ENCODE measurements at regions not wholly inside any gene's neighbourhood (a gene's known extent, or its start where the extent isn't known, plus 50 kb on each side); places are given as distances from the start of the nearest gene placed in this dataset.

DNA sequence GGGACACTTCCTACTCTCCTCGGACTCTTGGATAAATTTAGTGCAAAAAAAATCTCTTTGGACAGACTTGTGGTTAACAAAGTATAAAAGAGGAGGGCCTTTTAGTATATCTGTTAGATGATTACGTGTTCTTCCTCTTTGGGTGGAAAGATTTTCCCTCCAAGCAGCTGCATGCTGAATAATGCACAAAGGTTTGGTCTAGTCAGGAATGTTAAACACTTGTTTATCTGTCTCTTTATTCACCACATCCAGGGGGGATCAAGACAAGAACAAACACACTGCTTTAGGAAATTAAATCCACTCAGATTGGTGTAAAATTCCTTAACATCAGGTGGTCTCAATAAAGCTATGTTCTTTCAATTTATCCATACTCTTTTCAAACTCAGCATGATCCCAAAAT is 260.9 kb upstream of the CHD6 start:
- no peak for DNase-seq

DNA sequence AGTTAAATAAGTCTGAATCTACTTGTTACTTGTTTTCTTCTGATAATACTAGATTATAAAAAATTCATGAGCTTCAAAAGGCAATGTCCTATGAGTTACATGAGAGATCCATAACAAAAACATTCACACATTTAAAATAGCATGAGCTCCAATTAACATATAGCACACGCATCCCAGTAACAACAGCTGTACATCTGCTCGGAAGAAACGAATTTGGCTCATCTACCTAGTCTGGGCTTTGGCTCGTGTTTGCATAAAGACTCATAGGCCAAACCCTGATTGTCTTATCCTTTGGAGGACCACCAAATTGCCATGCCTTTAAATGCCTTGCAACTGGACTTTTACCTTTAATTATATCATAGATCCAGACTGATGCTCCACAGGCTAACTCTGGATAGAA is 259.7 kb upstream of the CHD6 start:
- no peak for DNase-seq

DNA sequence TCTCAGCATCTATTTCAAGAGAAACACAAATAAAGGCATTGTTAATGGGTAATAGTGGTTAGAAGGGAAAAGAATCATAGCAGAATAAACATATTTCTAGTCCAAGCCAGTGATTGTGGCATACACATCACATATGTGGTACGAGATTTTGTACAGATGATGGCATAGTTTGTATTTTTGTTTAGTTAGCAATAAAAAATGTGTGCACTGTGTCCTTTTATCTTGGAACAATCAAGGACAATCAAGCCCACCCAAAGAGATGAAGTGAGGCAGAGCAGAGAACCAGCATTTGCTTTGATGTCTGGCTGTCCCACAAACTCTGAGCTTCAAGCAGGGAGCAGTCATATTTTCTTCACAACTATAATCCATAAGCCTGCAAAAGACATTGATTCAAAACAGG is 256.5 kb upstream of the CHD6 start:
- DNase-seq: no peak

DNA sequence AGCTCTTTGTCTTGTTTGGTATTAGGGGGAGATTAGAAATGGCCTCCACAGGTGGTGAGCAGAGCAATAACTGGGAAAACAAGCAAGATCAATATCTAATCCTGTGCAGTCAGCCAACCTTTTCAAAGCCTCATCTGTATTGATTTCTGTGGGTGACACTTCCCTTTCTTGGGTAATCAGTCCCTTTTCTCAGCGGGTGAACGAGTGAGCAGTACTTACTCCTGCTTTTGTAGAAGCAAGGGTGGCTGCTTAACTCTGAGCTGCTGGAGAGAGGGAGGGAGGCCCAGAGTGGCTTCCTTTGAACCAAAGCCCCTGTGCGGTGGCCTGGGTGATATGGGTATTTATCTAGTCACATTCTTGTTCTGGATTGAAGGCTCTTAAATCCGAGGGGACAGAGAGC is 254.8 kb upstream of the CHD6 start:
- no peak for DNase-seq

DNA sequence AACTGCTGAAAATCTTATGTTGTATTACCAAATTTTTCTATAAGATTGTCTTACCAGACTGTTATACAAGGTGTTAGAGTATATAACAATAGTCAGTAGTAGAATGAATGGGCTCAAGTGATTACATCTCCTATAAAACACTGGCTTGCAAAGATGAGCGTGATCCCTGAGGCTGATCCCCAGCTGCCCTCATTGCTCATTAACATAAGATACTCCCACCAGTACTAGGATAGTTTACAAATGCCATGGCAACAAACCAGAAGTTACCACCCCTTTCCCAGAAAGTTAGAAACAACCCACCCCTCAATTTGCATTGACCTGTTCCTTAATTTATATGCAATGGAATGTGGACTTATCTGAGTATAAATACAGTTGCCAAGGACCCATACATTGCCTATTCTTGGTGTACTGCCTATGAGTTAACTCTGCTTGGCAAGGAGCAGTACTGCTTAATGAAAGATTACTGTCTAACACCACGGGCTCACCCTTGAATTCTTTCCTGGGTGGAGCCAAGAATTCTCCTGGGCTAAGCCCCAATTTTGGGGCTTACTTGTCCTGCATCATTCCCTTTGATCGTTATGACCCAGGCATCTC is 252.8 kb upstream of the CHD6 start:
- DNase-seq: no peak

DNA sequence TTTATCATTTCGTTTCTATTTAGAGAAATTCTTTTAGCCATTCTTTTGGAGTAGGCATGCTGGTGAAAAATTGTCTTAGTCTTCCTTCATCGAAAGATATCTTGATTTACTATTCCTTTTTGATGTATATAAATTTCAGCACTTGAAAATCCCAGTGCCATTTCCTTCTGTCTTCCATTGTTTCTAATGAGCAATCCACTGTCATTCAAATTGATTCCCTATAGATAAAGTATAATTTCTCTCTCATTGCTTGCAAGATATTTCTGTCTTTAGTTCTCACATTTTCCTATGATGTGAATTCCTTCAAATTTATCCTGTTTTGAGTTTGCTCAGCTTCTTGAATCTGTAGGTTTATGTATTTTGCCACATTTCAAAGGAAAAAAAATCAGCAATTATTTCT is 251.1 kb upstream of the CHD6 start:
- DNase-seq: no peak

DNA sequence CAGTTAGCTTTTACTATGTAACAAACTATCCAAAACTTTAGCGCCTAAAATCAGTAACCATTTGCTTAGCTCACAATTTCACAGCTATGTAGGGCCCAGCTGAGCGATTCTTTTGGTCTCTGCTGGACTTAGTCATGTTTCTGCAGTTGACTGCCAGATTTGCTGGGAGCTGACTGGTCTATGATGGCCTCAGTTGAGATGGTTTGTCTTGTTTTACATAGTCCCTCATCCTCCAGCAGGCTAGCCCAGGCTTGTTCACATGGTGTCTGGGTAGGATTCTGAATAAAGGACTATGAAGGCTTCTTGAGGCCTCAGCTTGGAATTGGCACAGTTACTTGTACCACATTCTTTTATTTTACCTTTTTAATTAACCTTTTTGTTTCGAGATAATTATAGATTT is 247.8 kb upstream of the CHD6 start:
- DNase-seq: no peak

DNA sequence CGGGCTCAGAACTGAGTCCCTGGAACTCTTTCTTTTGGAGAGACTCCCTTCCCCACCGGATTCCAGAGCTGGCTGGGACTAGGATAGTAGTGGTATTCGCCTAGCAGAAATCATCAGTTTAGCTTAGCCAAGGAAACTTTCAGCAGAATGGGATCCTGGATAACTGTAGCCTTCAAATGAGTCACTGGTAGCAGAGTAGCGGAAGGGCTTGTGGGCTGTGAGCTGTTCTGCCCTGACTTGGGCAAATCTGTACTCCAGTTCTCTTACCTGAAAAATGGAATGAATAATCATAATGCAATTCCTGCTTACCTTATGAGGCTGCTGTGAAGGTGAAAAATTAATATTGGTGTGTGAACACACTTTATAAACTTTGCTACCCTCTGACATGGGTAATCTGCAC is 244.3 kb upstream of the CHD6 start:
- DNase-seq: no peak

DNA sequence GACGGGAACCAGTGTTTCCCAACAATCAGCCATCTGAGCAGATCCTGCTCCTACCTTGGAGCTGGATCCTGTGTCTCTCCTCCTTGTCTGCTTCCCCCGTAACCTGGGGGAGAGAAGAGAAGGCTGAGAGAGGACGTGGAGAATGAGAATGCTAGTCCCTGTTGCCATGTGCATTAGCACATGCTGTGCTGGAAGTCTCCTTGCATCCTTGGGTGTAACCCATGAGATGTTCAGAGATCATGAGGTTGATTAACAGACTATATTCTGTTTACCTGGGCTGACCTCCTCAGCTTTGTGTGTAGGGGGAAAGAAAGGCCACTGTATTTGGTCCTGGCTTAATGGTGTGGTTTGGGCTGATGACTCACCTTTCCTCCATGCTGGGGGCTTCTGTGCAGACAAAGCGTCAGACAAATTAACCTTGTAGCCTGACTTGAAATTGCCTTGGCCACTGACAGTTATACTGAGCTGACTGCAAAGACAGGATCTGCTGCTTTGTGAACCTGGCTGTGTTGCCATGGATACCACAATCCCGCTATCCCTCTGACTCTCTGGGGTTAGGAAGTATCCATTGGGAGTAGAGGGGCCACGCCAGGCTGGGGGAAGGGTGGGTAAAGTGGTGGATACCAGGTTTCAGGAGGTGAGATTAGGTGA is 243.7 kb upstream of the CHD6 start:
- DNase-seq: no peak

DNA sequence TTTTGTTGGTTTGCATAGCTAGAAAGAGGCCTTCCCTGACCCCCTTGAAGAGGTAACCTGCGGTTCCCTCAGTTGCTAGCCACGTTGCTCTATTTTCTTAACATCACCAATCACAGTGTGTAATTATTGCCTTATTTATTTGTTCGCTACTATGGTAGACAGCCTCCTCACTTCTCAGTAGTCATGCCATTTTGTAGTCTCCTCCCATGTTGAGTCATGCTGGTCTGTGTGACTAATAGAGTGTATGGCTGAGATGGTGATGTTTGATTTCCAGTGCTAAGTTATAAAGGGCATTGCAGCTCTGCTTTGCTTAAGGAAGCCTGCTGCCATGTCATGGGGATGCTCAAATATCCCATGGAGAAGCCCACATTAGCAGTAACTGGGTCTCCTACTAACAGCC is 236.6 kb upstream of the CHD6 start:
- DNase-seq: no peak

DNA sequence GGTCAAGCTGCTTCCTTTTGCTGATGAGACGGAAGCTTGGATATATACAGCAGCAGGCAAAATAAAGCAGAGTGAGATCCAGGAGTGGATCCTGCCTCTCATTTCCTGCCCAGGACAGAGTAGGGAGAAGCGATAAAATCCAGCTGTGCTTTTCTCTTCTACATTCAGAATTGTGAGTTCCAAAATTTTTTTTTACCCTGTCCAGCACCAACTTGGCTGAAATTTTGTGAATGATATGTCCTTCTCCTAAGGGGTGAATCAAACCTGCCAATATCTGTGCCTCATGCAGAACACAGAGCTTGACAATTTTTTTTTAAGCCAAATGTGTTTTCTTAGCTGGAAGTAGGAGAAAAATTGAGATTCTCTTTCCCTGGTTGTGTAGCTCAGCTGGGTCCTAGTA is 235.6 kb upstream of the CHD6 start:
- no peak for DNase-seq

DNA sequence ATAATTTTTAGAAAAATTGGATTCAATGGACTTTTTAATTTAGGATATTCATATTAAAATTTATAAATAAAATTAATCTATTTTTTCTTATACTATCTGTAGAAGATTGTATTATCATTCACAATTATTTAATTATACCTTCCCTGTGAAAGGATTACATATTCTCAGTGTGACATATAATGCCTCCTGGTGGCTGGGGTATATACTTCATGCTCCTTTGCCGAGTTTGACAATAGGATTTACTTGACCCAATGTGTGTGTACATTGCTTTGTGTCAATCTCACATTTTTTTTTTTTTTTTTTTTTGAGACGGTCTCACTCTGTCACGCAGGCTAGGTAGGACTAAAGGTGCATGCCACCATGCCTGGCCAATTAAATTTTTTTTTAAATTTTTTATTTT is 230.0 kb upstream of the CHD6 start:
- no peak for DNase-seq

DNA sequence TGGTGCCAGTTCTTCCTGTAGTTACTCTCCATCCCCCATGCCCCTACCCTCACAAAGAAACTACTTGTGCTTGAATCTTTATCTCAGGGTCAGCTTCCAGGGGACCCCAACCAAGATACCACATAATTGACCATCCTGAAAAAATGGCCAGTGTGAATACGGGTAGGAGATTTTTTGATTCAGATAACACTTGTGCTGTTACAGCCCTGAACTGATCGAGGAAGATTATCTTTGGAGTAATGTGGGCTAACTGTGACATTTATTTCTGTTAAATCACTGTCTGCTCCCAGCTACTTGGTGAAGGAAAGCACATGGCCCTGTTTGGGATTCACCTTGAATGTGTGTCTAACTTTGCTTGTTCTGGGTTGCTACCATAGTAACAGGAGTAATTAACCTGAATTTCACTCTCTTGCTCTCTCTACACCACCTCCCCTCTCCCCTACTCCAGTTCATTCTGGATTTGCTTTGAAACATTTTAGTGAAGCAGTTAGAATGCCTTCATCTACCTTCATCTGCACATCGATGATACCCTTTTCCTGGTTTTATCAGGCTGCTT is 219.6 kb upstream of the CHD6 start:
- DNase-seq: no peak

DNA sequence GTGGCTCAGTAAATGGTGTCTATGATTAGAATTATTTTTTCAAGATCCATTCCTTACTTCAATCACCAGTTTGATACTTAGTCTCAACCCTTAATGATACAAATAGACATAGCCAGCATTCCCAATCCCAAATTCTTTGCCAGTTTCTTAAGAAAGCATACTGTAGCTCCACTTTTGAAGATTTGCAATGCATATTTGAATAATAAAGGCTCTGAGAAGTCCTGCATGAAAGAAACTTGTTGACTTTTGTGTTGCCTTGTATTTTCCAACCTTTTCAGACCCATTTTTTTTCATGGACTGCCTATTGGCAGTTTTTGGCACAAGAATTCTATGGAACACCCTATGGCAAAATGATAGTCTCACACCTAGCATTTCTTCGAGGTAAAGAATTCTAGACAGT is 215.6 kb upstream of the CHD6 start:
- no peak for DNase-seq

DNA sequence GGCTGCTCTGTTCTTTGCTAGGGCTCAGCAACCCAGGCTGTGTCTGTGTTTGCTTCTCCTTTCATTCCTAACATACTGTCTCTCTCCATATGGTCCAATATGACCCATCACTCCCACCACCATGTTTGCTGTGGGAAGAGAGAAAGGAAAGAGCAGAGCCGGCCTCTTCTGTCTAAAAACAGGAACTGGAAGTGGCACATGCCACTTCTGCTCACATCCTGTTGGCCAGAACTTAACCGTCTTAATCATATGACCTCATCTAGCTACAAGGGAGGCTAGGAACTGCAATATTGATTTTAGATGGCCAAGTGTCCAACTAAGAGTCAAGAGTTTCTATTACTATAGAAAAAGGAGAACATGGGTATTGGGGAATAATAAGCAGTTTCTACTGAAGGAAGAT is 212.5 kb upstream of the CHD6 start:
- DNase-seq: no peak

DNA sequence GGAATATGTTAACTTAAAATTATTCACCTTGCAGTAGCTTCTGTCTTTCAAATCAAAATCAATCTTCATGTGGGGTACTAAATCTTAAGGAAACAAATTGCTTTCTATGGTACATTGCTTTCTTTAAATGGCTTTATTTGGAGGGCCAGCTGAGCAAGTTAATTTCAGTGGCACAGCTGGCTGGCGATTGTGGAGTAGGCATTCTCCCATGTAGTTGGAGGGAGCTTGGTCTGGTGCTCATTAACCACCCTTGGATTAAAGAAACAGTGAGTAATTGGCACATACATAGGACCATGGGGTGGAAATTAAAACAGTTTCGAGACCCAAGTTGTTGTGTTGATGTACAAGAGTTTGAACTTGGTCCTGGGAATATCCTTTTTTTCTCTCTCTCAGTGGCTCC is 201.3 kb upstream of the CHD6 start:
- DNase-seq: no peak

DNA sequence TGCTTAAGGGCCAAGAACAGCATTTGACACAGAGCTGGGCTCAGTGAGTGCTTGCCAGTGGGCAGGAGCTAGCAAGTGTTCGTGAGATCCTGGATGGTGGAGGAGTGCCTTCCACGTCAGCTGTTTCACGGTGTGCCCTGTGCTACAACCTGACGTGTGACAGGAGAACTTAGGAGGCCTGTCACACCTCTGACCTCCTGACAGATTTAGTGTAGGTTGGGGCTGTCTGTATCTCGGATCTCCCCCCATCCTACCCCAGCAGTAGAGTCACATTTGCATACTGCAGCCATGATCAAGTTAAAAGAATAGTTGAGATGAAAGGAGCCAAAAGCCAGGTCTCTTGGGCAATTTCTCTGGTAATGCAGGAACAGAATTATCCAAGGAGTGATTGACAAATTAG is 200.8 kb upstream of the CHD6 start:
- no peak for DNase-seq

DNA sequence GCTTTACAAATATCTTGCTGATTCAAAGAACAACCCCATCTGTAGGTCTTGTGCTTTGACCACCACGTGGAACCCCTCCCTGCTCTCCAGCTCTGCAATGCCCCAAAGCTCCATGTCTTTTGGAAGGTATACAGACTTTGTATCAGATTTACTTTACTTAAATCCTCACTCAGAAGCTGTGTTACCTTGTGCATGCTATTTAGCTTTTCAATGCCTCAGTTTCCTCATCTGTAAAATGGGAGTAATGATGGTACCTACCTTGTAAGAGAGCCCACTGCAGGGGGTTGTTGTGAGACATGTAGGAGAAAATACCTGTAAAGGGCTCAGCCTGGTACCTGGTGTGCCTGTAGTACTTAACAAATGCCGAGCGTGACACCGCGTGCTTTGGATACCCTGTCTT is 200.2 kb upstream of the CHD6 start:
- no peak for DNase-seq

DNA sequence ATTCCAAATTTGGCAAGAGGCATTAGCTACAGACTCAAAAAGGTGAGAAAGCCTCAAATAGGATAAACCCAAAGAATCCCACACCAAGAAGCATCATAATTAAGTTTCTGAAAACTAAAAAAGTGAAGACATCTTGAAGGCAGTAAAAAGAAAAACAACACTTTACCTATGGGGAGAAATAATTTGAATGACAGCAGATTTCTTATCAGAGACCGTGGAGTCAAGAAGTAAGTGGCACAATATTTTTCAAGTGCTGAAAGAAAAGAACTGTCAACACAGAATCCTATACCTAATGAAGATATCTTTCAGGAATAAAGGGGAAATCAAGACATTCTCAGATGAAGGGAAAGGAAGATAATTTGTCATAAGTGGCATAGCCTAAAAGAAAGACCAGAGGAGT is 193.3 kb upstream of the CHD6 start:
- no peak for DNase-seq

DNA sequence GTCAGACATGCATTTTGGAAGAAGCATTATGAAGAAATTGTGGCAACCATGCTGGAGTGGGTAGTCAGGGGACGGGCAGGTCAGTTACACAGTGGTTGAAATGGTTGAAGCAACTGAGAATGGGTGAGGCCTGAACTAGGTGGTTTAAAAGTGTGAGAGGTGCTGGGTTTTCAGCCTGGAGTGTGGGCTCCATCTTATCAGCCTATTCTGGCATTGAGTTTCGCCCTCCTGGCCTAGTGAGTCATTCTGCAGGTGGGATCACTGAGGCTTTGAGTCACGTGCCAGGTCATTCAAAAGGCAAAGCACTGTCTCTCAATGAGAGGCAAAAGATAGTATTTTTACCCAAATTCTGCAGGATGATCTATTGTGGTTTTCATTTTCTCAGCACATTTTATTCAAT is 181.9 kb upstream of the CHD6 start:
- no peak for DNase-seq

DNA sequence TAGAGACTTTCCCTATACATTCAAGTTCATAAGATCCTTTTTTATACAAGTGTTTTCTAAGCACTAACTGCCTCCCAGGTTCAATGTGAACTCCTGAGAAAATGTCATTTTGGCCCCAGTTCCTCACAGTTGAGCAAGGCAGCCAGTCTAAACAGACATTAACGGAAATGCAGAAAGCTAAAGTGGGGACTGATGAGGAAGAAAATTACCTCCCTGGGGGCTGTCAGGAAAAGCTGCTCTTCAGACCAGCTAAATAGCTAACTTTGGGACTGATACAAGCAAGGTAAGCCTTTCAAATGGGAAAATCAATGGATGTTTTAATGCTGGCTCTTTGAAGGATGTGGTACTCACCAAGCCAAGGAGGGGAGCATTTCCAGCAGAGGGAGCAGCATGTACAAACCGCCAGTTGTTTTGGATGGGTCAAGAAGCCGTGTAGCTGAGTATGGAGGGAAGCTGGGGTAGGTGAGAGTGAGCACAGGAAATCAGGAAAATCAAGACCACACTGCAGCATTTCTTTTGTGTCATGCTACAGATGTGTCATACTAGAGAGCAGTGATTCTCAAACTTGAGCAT is 180.8 kb upstream of the CHD6 start:
- no peak for DNase-seq

DNA sequence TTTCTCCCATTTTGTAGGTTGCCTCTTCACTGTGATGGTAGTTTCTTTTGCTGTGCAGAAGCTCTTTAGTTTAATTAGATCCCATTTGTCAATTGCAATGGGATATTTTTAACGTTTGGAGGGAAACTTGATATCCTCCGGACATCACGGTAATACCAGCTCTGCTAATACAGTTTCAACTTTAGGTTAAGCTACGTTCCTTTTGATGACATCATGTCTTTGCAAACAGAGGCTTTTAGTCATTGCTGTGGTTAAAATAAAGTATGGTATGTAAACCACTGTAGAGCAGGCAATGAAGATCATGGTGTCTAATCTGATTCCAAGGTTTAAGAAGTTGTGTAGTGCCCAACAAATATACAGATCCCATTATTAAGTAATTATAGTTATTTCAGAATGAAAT is 168.0 kb upstream of the CHD6 start:
- no peak for DNase-seq

DNA sequence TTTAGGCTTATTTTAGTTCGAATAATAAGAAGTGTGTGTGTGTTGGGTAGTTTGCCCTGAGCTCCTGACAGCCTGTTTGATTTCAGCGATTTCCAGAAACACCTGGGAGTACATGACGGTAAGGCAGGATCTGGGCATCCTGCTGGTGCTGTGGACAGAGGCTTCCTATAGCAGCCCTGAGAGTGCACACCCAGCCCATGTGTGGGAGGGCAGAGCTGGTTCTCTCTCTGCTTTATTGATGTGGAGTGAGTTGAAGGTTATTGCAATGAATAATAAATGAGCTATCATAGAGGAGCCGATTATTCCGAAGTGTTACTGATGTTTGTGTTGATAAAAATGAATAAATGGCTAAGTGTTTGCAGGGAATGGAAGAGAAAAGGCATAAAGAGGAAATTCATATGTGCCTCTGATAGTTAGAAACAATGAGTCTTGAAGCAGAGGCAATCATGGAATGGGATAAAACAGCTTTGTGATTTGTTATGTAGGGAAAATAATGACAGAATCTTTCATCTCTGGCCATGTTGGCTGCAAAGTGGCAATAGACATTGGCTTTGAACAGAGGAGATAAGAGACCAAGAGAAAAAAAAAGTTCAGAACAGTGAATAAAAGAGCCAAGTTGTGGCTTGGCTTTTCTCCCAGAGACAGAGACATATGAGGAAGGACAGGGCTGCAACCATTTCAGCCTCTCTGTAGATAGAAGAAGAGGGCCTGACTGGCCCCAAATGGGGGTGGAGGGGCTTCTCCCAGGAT is 166.2 kb upstream of the CHD6 start:
- DNase-seq: no peak
